Mammary epithelial cell (primary cell): ENCODE measurements at regions not wholly inside any gene's neighbourhood (a gene's known extent, or its start where the extent isn't known, plus 50 kb on each side); places are given as distances from the start of the nearest gene placed in this dataset.

Experiments
- CTCF ChIP-seq, 2 donors: IDR thresholded peaks in 1 of 2; conservative IDR thresholded peaks in 1 of 2; 2 replicates each; pipeline ENCODE4 v1.5.1; 2011 to 2012; ENCODE audit warnings: inconsistent platforms in 2 of 2, low read length in 2 of 2, mild to moderate bottlenecking in 2 of 2, control low read depth in 1 of 2, low read depth in 1 of 2; ENCODE audit not compliant: insufficient read depth in 1 of 2; ENCODE audit errors: extremely low read depth in 1 of 2
- EZH2 ChIP-seq: IDR thresholded peaks from 2 replicates; pipeline ENCODE4 v1.6.1; 2012; ENCODE audit warnings: low read length, inconsistent platforms, borderline replicate concordance

- TF ChIP-seq CTCF (conservative IDR thresholded peaks at IDR 0.05 in 1 of 2, IDR thresholded peaks at IDR 0.05 in 1 of 2; ENCODE audit: extremely low read depth in 1 of 2, insufficient read depth in 1 of 2, low read depth in 1 of 2, low read length in 2 of 2) = no peak
- TF ChIP-seq EZH2 = no peak
These were observed 112.9 kb upstream of the FER start for GRCh38 chr5:108634617-108635288.
